Fibroblast of mammary gland (primary cell): ENCODE measurements at regions not wholly inside any gene's neighbourhood (a gene's known extent, or its start where the extent isn't known, plus 50 kb on each side); places are given as distances from the start of the nearest gene placed in this dataset.

Source experiments
- DNase-seq: peaks from one replicate; pipeline ENCODE4 v3.0.0-alpha.2; 2010; ENCODE audit warnings: low read depth
- H3K4me3 ChIP-seq: 2 replicates; pipeline ENCODE4 v1.5.1; 2011; ENCODE audit warnings: low read depth, mild to moderate bottlenecking, low read length, moderate library complexity; ENCODE audit not compliant: control insufficient read depth
- TF ChIP-seq, protein P1 (sequence below): conservative IDR thresholded peaks from 2 replicates; pipeline ENCODE4 v1.5.1; 2011; ENCODE audit warnings: low read depth, low read length, inconsistent platforms; ENCODE audit not compliant: control insufficient read depth, insufficient read depth

DNA sequence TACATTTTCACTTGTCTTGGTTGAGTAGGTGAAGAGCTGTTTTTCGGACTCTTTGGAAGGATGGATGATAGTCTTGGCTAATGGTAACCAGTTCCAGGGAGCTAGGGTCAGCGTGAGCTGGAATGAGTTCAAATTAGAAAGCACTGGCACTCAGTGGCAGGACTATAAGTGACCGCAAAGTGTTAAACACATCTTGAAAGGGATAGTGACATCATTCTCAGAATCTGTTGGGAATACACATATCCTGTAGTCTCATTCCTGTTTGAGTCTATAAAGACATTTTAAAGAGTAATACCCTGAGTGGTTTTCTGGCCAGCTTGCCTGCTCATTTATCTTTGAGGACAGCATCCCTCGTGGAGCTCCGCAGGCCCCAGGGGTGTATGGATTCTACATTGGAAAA, 56.7 kb upstream of the TMEM248 start:
- TF ChIP-seq, protein P1, sequence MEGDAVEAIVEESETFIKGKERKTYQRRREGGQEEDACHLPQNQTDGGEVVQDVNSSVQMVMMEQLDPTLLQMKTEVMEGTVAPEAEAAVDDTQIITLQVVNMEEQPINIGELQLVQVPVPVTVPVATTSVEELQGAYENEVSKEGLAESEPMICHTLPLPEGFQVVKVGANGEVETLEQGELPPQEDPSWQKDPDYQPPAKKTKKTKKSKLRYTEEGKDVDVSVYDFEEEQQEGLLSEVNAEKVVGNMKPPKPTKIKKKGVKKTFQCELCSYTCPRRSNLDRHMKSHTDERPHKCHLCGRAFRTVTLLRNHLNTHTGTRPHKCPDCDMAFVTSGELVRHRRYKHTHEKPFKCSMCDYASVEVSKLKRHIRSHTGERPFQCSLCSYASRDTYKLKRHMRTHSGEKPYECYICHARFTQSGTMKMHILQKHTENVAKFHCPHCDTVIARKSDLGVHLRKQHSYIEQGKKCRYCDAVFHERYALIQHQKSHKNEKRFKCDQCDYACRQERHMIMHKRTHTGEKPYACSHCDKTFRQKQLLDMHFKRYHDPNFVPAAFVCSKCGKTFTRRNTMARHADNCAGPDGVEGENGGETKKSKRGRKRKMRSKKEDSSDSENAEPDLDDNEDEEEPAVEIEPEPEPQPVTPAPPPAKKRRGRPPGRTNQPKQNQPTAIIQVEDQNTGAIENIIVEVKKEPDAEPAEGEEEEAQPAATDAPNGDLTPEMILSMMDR: no peak
- no peak for DNase-seq
- H3K4me3 ChIP-seq: no peak overlapping the region

DNA sequence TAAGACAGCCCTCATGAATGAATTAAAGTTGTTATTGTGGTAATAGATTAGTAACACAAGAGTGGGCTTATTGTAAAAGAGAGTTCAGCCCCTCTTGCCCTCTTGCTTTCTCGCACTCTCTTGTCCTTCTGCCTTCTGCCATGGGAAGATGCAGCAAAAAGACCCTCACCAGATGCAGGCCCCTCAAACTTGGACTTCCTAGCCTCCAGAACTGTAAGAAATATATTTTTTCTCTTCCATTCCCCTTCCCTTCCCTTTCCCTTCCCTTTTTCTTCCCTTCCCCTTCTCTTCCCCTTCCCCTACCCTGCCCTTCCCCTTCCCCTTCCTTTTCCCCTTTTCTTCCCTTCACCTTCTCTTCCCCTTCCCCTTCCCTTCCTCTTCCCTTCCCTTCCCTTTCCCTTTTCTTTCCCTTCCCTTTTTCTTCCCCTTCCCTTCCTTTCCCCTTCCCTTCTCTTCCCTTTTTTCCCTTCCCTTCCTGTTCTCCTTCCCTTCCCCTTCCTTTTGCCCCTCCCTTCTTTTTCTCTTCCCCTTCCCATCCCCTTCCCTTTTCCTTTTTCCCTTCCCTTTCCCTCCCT, 55.6 kb upstream of the TMEM248 start:
- no peak overlapping the region for H3K4me3 ChIP-seq
- TF ChIP-seq, protein P1: no peak
- no peak for DNase-seq

DNA sequence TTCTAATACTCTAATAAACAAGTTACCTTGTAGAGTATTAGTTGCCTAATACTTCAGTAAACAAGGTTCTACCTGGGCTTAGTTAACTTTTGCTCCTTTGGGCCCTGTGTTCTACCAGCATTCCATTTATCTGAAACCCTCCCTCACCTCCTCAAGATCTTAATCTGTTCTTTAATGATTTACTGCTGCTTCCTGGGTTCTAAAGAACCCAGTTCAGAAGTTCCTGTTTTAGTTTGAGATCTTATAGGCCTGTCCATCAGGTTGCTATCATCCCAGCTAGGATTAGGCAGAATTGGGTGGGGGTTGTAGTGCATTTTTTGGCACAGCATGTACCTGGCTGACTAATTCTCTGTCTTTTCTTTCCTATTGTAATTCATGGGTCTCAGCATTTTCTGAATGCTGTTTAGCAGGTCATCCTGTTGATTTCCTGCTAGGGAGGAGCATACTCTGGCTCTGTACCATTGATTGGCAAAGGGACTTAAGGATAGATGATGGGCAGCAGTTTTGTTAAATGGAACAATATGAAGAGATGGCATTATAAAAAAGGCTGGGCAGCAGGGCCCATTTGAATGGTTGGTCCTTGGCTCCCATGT, 53.7 kb upstream of the TMEM248 start:
- TF ChIP-seq, protein P1: no peak
- DNase-seq: no peak
- H3K4me3 ChIP-seq: no peak overlapping the region

DNA sequence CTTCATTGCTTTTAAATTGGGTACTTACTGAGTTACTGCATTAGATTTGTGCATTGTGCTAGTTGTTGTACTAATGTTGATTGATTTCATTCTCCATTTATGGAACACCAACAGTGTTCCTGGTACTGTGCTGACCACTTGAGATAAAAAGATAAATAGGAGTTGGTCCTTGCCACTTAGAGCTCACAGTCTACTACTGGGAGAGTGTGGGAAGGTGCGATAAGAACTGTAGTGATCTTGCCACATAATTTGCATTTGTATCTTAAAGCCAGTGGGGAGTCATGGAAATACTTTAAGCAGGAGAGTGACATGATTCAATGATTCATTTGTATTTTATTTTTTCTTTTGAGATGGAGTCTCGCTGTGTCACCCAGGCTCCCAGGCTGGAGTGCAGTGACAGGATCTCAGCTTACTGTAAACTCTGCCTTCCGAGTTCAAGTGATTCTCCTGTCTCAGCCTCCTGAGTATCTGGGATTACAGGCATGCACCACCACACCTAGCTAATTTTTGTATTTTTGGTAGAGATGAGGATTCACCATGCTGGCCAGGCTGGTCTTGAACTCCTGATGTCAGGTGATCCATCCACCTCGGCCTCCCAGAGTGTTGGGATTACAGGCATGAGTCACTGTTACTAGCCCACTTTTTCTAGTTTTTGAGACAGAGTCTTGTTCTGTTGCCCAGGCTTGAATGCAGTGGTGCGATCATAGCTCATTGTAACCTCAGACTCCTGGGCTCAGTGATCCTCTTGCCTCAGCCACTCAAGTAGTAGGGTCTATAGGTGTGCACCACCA, 51.2 kb upstream of the TMEM248 start:
- DNase-seq: no peak
- TF ChIP-seq, protein P1: no peak
- no peak overlapping the region for H3K4me3 ChIP-seq

DNA sequence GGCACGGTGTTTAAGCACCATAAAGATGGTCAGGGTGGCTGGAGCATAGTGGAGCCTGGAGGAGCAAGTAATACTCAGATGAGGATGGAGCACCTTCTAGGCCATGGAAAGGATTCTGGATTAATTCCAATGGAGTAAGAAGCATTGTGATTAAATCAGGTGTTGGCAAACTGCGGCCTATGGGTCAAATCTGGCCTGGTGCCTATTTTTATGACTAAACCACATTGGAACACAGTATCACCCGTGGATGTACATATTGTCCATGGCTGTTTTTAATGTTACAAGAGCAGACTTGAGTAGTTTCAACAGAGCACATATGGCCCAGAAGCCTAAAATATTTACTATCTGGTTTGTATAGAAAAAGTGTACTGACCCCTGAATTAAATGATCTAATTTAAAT, 49.9 kb upstream of the TMEM248 start:
- peak; percentile 27 for DNase-seq
- TF ChIP-seq, protein P1: no peak

More for the DNA sequence above, 49.9 kb upstream of the TMEM248 start:
- no peak overlapping the region for H3K4me3 ChIP-seq
